CD4-positive, alpha-beta T cell treated with Interleukin-21 for 1 hour (primary cell): ENCODE measurements at regions not wholly inside any gene's neighbourhood (a gene's known extent, or its start where the extent isn't known, plus 50 kb on each side); places are given as distances from the start of the nearest gene placed in this dataset.

Experiments
- DNase-seq: peaks from one replicate; pipeline ENCODE4 v3.0.0-alpha.2; 2020

DNA sequence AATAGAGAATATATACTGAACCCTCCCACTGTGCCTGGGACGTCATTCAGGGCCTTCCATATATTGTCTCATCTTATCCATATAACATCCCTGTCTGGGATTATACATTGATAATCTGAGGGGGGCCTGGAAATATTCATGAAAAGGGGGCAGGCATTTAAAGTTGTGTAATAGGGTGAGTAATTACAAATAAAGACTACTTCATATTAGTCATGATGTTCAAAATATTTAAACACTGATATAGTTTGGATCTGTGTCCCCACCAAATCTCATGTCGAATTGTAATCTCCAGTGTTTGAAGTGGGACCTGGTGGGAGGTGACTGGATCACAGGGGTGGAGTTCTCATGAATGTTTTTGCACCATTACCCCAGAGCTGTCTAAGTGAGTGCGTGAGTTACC, 97.8 kb downstream of the AQP9 start:
- DNase-seq: no peak

DNA sequence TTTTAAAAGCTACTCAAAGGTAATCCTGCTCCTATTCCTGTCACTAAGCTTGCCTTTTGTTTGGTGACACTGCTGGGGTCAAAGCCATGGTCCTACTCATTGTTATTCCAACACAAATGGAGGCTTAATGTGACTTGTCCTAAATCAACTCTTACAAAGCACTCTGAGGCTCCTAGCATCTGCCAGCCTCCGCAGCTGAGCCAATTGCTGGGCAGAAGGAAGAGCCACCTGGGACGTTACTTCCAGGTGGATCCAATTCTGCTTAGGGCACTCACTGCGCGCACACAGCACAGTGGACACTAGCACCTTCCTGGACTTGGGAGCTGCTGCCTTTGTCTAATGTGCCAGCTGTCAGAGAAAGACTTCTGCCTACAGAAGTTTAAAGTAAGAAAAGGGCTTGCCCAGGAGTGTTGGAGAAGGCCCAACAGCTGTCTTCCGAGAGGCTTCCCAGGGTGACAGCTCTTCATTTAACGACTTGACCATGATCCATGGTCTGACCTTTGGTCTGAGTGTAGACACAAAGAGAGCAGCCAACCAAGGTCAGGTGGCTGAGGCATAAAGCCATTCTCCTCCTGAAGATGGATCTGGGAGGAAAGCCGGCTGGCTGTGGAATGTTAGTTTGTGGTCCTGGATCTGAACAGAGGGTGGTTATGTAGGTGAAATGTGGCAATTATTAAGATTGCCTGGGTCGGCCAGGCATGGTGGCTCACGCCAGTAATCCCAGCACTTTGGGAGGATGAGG, 102.2 kb downstream of the AQP9 start:
- no peak for DNase-seq

DNA sequence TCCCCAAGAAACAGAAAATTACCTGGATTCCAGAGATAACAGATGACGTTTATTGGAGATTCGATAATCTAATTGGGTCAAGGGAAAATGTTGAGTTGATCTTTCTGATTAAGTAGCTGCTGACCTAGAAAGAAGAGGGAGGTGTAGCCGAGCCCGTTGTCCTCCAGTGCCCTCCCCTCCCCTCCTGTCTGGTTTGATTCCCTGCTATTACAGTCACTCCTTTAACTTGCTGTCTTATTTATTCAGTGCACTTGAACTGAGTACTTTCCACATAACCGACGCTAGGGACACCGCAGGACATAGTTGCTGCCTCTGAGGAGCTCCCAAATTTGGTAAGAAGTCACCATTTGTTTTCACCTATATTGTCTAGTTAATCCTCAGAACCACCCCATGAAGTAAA, 103.7 kb downstream of the AQP9 start:
- no peak for DNase-seq

DNA sequence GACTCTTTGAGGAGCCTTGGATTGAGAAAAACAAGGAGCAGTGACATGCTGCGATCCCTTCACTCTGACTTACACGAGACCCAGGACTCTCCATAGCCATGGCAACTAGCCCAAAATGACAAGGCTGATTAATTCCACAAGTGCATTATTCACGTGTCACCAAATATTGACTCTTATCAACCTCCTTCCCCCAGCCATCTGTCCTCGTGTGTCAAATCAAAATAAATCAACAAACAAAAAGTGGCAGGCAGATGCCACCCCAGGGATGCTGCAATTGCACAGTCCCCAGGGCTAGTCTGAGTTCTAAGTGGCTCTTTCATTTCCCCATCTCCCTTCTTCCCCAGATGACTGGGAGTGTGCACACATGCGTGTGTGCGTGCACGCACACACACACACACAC, 104.9 kb downstream of the AQP9 start:
- no peak for DNase-seq

DNA sequence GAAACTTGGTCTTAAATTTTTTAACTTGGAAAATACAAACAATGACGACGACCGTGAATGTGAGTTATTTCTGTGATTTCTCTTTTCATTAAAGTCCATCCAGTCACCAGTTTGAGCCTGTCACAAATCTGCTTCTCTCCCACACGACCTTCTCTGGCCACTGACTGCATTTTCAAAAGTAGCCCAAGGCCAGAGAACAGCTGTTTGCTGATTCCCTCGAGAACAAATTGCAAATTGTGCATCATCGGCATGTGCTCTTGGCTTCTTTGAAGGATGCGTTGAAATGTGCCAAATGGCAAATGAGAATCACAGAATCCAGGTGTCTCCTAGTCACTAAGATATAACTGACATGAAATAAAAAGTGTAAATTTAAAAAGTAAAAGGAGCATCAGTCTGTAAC, 106.4 kb downstream of the AQP9 start:
- no peak for DNase-seq

DNA sequence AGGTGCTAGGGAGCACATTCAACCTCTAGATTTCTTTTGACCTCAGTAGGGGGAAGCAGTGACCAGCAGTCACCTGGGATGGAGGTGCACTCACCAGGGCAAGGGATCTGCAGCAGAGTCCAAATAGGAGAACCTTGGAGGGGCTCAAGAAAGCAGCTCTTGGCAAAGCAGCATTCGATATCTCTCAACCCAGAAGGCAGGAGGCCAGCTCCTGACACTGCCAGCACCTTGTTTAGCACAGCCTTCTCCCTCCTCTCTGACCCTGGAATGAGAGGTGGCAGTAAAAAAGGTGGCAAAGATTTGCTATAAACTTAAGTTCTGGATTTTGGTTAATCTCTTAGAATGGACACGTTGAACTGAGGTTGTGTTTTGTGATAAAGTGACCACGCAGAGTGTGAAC, 107.9 kb downstream of the AQP9 start:
- DNase-seq: no peak

DNA sequence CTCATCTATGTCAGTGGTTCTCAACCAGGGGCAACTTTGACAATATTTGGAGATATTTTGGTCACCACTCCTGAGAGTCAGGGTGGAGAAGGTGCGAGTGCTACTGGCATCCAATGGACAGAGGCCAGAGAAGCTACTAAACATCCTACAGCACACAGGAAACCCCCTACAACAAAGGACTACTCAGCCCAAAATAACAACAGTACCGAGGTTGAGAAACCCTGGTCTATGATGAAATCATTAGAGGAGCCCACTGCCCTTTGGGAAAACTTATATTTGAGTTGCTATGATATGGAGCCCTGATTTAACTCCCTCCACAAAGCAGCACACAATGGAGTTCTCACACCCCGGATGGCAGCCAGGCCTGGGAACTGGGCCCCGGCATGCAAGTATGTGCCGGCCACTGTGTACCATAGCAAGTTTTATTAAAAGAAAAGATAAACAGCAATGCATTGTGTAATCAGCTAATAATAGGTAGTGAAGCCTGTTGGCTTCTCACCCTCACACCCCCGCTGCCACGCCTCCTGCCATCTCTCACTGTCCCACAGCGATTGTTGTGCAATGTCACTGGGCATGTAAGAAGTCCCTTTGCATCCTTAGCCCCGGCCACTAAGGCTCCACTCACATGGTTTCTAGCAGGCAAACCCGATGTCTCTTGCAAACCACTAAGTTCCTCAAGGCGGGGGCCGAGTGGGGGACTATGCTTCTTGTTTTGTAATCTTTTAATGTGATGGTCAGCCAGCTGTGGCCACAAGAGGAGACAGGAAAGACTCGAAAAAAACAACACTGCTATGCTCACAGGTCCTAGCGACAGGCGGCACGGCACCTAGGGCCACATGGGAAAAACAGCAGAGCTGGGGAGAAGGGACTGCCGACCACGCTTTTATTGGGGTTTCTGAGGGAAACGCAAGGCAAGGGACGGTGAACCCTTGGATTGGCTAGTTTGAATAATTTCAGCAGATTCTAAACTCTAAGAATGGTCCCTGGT, 110.0 kb downstream of the AQP9 start:
- DNase-seq: peak; percentile 6

DNA sequence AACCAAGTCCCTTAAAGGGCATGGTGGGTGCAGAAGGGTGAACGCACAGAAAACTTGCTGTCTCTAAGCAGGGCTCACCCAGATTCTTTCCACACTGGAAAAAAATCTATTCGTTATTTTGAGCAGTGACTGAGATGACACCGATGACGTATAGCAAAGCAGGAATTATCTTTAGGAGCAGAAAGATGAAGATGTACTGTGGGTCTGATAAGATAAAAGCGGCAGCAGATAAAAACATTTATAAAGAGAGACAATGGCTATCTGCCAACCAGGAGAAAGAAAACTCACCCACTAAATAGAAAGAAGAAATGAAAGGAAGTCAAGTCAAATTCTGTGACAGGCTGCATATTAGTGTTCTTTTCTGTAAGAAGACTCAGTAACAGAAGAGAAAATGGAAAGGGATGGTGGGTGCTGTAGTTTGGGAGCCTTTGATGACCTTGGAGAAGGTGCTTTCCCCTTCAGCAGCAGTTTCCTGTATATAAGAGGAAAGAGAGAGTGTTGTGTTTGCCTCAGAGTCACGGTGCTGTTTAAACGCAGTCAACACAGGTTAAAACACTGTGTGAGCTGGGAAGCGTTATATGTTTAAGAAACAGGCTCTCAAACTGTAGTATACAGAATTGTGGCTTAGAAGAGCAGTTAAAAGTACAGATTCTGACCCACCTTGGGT, 111.6 kb downstream of the AQP9 start:
- peak; percentile 5 for DNase-seq

DNA sequence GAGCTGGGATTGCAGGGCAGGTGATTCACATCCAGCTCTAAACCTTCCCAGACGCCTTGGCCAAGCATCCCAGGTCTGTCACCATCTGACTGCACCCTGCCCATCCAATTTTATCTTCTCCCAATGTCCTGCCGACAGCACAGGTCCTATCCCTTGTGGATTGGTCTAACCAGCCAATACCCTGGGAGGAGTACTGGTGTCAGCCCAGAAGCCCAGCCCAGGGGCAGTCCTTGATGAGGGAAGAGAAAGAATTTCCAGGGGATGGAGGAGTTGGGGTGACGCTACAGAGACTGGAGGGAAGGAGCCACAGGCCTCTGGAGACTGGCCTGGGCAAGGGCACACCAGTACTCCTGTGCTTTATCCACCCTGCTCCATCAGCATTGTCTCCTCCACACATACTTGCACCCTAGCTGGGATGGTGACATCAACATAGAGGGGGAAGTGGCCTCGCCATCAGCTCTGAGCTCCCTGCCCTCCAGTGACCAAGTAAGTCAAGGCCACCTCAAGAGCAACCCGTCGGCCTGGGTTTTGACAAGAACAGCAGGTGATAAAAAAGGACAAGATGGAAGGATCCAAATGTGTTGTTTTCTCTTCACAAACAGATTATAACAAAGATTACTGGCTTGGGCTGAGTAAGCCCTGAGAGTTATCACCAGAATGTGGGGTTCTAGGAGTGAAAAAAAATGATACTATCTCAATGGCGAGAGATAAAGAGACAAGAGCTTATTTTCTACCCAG, 114.6 kb downstream of the AQP9 start:
- no peak for DNase-seq

DNA sequence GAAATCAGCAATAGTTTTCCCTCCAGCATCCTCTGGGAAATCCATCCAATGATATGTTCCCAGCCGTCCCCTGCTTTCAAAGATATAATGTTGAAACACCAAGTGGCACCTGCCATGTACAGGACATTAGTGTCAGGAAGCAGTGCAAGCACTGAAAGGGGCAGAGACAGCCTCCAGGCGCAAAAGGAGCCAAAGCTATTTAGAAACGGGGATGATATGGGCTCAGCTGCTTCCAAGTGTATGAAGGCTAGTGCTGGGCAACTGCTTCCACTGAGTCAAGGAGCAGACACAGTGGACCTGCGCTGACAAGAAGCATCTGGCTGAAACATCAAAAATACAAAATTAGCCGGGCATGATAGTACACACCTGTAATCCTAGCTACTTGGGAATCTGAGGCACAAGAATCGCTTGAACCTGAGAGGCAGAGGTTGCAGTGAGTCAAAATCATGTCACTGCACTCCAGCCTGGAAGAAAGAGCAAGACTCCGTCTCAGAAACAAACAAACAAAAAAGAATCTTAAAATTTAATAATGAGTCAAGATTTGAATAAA, 119.7 kb downstream of the AQP9 start:
- no peak for DNase-seq

DNA sequence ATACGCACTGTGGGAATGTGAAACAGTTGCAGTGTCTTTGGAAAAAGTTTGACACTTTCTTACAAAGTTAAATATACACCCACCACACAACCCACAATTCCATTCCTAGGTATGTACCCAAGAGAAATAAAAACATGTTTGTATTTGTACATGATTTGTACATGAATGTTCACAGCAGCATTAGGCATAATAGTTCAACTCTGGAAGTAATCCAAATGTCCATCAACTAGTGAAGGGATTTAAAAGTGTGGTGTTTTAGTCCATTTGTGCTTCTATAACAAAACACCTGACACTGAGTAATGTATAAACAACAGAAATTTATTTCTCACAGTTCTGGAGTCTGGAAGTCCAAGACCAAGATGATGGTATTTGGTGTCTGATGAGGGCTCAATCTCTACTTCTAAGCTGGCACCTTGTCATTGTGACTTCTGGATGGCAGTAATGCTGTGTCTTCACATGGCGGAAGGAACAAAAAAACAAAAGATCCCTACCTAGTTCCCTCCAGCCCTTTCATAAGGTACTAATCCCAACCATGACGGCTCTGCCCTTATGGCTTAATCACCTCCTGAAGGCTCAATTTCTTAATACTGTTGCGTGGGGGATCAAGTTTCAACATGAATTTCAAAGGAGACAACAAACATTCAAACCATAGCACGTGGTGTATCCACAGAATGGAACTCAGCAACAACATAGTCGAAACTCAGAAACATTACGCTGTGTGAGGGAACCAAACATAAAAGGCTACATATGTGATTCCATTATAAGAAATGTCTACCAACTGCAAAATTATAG, 120.5 kb downstream of the AQP9 start:
- no peak for DNase-seq

DNA sequence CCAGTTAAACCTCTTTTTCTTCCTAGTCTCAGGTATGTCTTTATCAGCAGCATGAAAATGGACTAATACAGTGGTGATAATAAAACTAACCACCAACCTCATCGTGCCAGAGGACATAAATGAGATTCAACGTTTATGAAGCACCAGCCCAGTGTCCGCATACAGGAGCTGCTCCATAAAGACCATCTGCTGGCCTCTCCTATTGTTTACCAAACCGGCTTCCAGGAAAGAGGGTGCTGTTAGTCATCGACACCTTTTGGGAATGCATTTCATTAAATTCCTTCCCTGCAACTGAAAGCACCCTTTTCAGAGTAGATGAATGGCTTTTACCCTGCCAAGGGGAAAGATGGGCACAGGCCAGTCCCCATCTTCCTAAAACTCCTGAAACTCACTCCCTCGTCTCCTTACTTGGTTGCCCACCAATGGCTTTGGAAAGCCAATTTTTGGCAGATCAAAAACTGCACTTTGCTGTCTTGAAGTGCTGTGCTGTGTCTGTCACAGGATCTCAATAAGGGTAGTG, 122.1 kb downstream of the AQP9 start:
- no peak for DNase-seq

DNA sequence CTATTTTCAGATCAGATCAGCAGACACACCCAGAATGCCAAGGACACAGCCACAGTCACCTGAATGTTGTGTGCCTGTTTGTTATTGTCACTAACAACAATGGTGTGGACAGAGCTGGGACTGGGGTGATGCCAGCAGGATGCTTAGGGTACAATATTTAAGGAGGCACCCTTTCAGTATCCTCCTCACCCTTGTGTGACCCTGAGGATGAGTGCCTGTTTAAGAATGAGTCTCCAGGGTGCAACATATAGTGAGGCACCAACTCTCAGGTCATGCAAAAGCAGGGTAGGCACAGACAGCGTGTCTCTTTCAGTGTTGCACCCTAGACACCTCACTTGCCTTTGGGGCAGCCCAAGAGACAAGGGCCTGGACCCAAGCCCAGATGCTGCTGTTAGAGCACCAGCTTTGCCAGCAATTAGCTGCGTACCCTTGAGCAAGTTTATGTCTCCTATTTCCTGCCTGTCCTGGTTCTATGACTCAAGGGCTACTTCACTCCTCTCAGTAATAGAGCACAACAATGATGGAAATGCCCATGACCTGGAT, 122.6 kb downstream of the AQP9 start:
- no peak for DNase-seq

DNA sequence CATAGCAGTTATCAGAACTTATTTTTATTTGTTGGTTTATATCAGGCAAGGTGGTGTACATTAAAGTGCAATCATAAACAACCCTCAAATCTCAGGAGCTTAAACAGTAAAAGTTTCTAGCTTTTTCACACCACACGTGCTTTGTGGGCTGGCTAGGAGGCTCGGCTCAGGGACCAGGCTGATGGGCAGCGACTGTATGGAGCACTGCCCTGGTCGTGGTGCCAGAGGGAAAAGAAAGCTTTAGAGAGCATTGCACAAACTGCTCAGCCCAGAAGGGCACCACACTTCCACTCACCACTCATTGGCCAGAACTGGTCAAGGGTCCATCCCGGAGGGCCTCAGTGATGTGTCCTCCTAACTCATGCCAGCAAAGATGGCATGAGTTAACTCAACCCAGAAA, 123.2 kb downstream of the AQP9 start:
- no peak for DNase-seq

DNA sequence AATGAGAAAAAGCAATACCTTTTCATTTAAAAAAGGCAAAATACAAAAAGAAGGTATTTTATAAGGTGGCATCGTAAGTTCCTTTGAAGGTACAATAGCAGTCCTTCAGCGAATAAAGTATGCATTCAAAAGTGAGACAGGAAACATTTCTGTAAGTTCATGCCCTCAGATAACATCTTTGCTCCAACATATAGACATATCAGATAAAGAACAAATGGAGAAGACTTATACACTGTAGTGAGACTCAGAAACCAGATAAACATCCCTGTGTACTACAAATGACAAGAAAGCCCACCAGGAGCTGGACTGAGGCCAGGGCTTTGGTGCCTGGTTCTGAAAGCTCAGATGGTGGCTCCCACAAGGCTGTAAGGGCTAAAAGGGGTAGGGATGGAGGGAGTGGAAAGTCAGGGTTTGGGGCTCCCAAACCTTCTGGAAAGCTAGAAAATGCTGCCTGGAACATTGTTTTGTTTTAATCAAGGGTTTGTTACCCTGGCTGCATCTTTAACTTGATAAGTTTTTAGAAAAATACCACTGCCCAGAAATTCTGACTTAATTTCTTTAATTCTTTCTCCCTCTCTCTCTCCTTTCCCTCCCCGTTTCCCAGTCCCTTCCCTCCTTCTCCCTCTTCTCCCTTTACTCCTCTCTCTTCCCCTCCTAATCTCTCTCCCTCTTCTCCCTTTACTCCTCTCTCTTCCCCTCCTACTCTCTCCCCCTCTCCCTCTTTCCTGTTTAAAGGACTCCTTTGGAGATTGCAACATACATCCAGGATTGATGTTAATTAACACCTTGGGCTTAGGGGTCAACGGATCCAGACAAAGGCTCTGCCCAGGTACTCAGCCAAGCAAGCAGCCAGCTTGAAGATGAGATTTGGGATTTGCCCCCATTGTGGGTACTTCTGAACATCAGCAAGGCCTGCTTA, 126.1 kb downstream of the AQP9 start:
- no peak for DNase-seq

DNA sequence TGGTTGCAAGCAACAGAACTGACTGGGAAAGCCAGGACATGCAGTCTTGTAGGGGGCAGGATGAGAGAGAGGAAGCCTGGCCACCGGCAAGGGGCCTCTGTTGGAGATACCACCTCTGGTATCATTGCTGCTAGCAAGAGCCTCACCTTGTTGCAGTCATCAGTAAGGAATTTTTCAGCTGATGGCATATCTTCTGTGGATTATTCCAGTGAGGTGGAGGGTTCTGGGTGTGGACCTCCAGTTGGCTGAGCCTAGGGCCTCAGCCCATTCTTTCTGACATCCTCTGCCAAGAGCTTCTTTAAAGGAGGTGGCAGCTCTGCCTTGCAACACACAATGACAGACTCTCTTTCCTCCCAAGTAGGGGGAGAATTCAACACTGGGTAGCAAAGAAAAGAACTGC, 128.9 kb downstream of the AQP9 start:
- DNase-seq: no peak

DNA sequence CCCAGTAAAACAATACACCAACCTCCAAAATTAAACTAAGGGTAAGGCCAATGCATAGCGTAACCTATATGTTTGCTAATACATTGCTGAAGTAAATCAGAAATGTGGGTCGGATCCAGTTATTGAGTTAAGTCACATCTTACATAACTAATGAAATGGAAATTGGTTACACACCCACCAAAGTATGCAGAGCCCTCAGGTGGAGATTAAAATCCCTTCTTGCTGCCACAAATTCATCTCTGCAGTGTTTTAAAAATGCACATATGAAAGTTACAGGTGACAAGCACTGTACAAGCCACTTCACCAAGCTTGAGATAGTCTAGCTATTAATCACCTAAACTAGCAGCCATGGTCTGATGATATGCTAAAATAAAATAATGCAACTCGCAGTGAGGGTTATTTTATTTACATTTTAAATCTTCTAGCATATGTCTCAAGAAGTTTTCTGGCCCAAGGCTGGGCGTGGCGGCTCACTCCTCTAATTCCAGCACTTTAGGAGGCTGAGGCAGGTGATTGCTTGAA, 130.6 kb downstream of the AQP9 start:
- no peak for DNase-seq

DNA sequence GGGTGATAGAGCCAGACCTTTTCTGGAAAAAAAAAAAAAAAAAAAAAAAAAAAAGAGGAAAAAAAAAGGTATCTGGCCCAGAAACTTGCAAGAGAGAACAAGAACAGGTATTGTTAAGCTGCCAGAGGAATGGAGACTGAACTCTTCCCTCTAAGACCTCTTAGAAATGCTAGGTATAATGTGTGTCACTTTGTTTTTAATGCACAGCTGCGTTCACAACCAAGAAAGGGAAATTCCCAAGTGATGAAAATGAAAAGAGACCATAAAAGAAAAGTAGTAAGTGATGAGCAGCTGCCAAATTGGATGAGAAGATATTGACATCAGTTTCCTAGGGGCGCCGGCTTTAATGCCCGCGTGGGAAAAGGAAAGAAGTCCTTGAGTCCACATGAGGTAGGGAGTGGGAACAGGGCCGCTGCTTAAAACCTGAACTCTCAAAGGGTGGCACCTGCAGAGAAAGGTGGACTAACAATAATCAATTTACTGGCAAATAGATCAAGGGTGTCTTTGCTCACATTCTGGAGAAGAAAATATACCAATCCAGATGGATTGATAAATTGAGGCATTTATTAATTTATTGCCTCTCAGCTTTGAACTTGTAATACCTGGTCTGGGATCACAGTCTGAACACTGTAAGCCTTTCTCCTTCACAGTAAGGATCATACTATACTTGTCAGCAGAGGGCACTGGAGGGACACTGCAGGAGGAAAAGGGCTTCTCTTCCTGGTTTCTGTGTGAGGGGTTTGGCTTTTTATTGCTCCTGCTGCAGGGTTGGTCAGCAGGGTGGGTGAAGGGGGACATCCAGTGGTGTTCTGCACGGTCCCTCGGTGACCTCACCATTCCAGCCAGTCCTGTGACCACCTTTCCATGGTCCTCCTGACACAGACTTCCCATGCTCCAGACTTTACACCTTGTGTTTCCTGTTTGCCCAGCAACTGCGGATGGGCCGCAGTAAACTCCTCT, 131.6 kb downstream of the AQP9 start:
- peak; percentile 57 for DNase-seq

DNA sequence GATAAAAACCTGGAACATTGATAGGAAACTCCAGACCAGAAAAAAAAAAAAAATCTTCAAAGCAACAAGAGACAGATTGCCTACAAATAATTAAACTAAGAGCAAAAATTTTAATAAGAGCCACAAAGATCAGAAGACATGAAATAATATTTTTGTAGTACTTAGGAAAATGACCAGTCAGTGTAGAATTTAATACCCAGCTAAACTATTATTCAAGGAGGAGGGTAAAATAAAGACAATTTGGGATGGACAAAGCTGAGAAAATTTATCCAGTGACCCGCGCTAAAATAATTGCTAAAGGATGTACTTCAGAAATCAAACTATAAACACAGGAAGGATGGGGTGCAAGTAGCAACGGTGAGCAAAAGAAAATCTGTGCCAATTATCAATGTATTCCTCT, 133.2 kb downstream of the AQP9 start:
- DNase-seq: no peak
